ENCODE measurements at regions not wholly inside any gene's neighbourhood (a gene's known extent, or its start where the extent isn't known, plus 50 kb on each side); places are given as distances from the start of the nearest gene placed in this dataset.
"Not testable (repeated sequence)": the region's sequence is repeated elsewhere in the genome, so short reads cannot be mapped to it uniquely, and the experiment has no call there.

- DNase-seq, result no peak
Observed at GRCh38 chr4:138113819-138114400, 128.2 kb downstream of the SLC7A11 start.

GRCh38 chr4:138112890-138113289, 129.3 kb downstream of the SLC7A11 start:
- DNase-seq, result not testable (repeated sequence)

- no peak for DNase-seq
Observed at GRCh38 chr4:138112389-138112788, 129.8 kb downstream of the SLC7A11 start.

GRCh38 chr4:138111462-138112000, 130.6 kb downstream of the SLC7A11 start:
- no peak for DNase-seq

- no peak for DNase-seq
Observed at GRCh38 chr4:138110815-138111214, 131.3 kb downstream of the SLC7A11 start.

GRCh38 chr4:138107023-138107422, 135.1 kb downstream of the SLC7A11 start:
- DNase-seq, result no peak

GRCh38 chr4:138105331-138105730, 136.8 kb downstream of the SLC7A11 start:
- no peak for DNase-seq

GRCh38 chr4:138104284-138104680, 137.9 kb downstream of the SLC7A11 start:
- DNase-seq, result no peak

GRCh38 chr4:138103597-138104283, 138.4 kb downstream of the SLC7A11 start:
- DNase-seq, result no peak

- DNase-seq, result no peak
Observed at GRCh38 chr4:138099385-138099784, 142.8 kb downstream of the SLC7A11 start.

GRCh38 chr4:138097912-138098600, 144.1 kb downstream of the SLC7A11 start:
- DNase-seq, result no peak

GRCh38 chr4:138096384-138097062, 145.6 kb downstream of the SLC7A11 start:
- no peak for DNase-seq

- DNase-seq, result no peak
Observed at GRCh38 chr4:138095378-138095777, 146.8 kb downstream of the SLC7A11 start.

GRCh38 chr4:138092060-138092459, 150.1 kb downstream of the SLC7A11 start:
- DNase-seq, result no peak

GRCh38 chr4:138090918-138091676, 151.1 kb downstream of the SLC7A11 start:
- no peak for DNase-seq

GRCh38 chr4:138090150-138090917, 151.8 kb downstream of the SLC7A11 start:
- peak; percentile 46 for DNase-seq

GRCh38 chr4:138088449-138089208, 153.5 kb downstream of the SLC7A11 start:
- DNase-seq, result no peak

- no peak for DNase-seq
Observed at GRCh38 chr4:138087066-138087719, 155.0 kb downstream of the SLC7A11 start.

- no peak for DNase-seq
Observed at GRCh38 chr4:138086611-138087041, 155.5 kb downstream of the SLC7A11 start.

- no peak for DNase-seq
Observed at GRCh38 chr4:138085736-138086305, 156.3 kb downstream of the SLC7A11 start.
